SIG-M5 treated with dmso at 0.1 percent for 504 hours (cell line): ENCODE measurements at regions not wholly inside any gene's neighbourhood (a gene's known extent, or its start where the extent isn't known, plus 50 kb on each side); places are given as distances from the start of the nearest gene placed in this dataset.

ENCODE experiments used
- DNase-seq: peaks from one replicate; lab custom pipeline; 2025; ENCODE audit not compliant: unreplicated experiment; lab: John Stamatoyannopoulos, UW

GRCh38 chr10:131747251-131747650 is 153.6 kb upstream of the PPP2R2D start:
- no peak for DNase-seq

DNA sequence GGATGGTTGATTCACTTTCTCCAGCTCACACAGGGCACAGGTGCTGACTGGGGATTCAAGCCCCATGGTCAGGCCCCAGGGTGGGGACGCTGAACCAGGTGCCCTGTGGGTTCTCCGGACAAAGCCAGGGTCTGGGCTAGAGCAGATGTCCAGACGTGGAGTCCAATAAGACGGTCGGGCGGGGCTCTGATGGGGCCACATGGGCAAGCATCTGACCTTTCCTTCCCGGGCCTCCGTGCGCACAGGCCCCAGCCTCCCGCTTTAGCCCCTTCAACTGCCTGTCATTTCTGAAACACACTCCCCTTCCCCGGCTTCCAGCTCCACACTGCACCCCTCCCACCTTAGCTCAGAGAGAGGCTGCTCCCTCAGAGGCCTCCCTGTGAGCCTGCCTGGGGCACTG is 153.0 kb upstream of the PPP2R2D start:
- no peak for DNase-seq

DNA sequence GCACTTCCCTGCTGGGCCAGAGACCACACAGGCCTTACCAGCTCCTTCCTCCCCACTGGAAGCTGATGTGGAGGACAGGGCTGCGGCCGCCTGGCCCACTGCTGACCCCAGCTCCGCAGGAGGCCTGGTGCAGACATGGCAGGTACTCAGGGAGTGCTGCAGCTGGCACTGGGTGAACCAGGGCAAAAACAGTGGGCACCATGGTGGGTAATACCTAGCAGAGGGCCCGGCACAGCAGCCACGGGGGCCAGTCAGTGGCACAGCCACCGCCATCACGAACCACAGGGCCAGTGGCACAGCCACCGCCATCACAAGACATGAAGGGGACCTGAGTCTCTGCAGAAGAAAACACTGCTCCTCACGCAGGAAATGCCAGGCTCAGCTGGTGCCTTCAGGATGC is 152.6 kb upstream of the PPP2R2D start:
- DNase-seq, result no peak

DNA sequence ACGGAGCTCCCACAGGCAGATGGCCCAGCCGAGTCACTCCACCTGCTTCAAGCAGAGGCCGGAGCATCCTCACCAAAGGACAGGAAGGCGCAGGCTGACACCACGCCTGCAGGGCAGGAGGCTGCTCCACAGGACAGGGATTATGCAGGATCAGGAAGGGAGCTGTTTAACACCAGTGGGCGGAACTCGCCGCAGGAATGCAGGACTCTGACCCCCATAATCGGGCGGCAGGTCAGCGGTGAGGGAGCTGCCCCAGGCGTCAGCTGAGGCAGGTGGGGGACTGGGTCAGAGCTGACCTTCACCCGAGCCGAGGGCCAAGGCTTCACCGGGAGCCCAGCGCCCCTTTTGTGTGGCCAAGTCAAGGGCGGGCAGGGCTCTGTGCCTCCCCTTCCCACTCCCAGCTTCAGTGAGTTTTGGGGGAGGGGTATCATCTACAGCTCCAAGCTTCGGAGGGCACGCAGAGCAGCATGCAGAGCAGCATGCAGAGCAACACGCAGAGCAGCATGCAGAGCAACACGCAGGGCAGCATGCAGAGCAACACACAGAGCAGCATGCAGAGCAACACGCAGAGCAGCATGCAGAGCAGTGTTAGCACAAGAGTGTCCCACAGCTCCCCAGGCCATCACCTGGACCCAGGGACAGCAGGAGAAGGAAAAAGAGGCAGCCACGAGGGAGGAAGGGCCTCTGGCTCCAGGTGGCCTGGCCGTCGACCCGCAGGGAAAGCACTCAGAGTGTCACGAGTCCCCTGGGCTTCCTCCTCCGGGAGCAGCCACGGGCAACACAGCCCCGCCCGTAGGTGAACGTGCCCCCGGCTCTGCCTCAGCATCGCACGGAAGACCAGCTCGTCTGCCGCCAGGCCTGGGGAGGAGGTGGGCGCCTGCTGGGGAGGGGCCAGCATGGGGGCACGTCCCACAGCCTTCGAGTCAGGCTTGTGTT is 151.7 kb upstream of the PPP2R2D start:
- no peak for DNase-seq

- no peak for DNase-seq
Measured at GRCh38 chr10:131749767-131750142, 151.1 kb upstream of the PPP2R2D start.

GRCh38 chr10:131750171-131750895 is 150.5 kb upstream of the PPP2R2D start:
- DNase-seq, result no peak

- DNase-seq, result no peak
Measured at GRCh38 chr10:131750973-131751826, 149.6 kb upstream of the PPP2R2D start.

GRCh38 chr10:131751827-131752775 is 148.7 kb upstream of the PPP2R2D start:
- DNase-seq, result no peak

- DNase-seq, result no peak
Measured at GRCh38 chr10:131753336-131753735, 147.5 kb upstream of the PPP2R2D start.

DNA sequence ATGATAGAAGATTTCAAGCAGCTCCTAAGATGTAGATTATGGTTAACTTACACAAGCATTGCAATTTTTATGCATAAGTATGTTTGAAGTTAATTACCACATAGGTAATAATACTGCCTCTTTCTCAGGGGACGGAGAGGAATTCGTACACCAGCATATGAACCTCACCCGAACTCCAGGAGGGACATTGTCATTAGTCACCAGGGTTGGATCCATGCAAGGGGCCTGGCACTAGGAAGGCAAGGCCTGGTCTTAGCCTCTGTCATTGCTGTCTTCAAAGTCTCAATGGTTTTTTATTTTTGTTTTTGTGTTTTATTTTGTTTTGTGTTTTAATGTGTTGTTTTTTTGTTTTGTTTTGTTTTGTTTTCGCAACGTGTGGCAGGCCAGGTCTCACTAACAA is 145.6 kb upstream of the PPP2R2D start:
- no peak for DNase-seq

DNA sequence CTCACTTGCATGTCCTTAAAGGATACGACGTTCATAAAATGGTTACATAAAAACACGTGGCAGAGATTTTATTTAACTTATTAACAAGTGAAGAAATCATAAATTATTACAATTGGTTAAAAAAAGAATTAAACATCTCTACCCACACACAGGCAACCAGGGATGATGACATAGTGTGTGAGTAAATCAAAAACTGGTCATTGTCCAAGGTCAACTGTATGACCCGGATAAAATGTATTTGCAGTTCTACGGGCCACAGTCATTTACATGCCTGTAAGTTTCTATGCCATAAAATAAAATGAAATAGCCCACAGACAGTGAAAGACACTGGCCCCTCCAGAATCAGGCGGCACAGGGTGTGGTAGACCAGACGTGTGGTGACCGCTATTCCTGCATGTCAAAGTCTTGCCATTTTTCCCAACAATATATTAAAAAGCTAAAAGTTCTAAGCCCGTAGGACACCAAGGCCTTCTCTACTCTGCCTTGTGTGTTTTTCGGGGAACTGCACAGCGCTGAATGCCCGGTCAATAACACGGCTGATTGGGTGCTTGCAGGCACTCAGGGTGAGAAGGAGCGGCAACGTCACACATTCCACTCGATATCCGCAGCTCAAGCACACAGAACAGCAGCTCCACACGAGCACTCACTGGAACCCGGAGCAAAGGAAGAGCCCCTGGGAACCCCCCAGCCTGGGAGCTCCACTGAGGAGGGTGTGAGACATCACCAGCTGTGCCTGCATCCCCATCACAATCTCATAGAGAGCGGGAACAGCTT is 143.3 kb upstream of the PPP2R2D start:
- no peak for DNase-seq

DNA sequence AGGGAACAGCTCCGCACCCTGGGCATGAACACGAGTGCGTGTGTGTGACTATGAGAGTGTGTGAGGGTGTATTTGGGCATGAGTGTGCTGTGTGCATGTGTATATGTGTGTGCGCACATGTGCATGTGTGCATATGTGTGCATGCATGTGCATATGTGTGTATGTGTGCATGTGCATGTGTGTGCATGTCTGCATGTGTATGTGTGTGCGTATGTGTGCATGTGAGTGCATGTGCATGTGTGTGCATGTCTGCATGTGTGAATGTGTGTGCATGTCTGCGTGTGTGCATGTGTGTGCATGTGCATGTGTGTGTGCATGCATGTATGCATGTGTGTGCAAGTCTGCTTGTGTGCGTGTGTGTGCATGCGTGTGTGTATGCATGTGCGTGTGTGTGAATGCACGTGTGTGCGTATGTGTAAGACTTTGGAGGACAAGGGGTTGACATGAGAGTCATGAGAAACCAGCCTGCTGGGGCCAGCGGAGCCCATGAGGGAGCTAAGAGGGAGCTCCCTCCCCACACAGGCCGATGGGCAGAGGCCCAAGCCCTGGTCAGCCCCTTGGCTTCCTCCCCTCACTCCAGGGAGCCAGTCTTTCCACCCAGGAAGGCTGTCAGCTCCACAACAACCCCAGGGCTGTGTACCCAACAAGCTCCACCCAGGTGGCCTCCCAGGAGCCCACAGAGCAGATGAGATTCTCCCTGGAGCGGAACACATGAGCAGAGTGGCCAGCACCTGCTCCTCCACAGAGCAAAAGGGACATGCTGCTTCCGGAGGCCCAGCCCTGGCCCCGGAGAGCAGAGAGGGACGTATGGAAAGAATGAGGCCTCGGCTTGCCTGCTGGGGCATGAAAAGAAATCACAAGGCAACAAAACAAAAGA is 142.5 kb upstream of the PPP2R2D start:
- DNase-seq, result no peak

DNA sequence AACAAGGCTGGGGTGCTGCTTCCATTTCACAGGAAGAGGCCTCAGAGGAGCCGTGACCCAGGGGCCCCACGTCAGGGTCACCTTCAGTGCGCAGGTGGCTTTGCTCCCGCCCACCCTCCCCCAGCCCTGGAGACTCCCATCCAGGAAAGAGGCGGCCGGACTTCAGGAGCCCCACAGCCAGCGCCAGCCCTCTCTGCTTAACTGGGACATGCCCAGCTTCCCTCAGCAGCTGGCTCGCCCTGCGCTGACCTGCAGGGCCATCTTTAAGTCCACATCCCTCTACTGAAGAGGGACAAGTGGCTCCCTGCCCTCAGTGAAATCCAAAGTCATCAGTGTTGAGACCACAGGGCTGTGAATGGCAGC is 141.9 kb upstream of the PPP2R2D start:
- no peak for DNase-seq

DNA sequence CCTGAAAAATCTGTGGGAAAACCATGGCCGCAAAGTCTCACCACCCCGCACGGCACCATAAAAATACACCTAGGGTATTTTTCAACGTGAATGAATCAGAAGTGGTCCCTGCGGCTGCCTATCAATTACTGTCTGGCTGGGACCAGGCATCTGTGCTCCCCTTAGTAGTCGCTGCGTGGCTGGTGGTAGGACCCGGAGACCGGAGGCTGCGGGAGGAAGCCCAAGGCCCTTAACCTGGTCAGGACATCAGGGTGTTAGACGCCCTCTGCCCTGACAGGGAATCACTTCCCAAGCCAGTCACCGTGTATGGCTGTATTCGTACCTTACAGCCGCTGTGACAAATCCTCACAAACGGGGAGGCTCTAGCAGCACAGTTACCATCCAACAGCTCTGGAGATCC is 141.5 kb upstream of the PPP2R2D start:
- DNase-seq, result no peak

GRCh38 chr10:131760416-131761166 is 140.2 kb upstream of the PPP2R2D start:
- no peak for DNase-seq

DNA sequence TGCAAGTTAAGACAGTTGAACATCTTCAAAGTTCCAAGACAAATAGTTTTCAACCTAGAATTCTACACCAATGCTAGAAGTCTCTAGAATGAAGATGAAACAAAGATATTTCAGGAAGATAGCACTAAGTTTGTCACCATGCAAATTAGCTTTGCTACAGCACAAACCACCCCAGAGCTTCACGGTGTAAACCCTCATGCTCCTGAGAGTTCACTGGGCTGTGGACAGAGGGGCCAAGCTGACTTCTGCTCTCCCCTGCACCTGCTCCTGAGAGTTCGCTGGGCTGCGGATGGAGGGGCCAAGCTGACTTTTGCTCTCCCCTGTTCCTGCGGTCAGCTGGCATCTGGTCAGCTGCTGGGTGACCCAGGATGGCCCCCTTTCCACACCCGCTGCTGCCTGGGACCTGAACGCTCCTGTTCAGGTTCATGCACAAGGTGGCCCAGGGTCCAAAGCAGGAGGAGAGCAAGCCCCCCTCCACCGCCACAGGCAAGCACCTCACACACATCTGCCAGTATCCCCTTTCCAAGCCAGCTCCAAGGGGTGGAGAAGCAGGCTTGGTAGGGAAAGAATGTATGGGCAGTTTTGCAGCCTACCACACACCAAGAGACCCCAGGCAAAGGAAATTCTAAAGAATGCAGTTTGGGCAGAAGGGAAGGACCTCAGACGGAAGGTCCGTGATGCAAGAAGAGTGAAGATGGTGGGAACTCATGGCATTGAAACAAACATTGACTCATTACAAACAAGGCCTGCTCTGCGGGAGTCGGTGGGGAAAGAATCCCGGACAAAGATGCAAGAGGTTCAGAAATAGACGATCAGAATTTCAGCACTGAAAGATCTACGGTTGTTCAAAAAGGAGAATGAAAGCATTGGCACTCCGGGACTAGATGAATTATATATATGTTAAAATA is 137.8 kb upstream of the PPP2R2D start:
- DNase-seq, result no peak

- no peak for DNase-seq
Measured at GRCh38 chr10:131764929-131765328, 135.9 kb upstream of the PPP2R2D start.
